HCT116 (cell line): ENCODE measurements at regions not wholly inside any gene's neighbourhood (a gene's known extent, or its start where the extent isn't known, plus 50 kb on each side); places are given as distances from the start of the nearest gene placed in this dataset.

Experiments used
- ATAC-seq: fragments of 200-7000 bp; cut with Tn5 transposase; 2 replicates; pipeline ENCODE4 v1.9.1; 2020; ENCODE audit warnings: mild to moderate bottlenecking, moderate library complexity
- BruUV-seq: library from RNA; stranded (reverse); fragments of 400-500 nt; replicated peaks from 2 replicates; lab custom pipeline; 2021; lab: Mats Ljungman, UMichigan
- CTCF ChIA-PET: fragments of 300-600 bp; sonication (Branson Sonifier 250); formaldehyde crosslinking; loops from one replicate; lab custom pipeline; 2021; ENCODE audit warnings: antibody characterized with exemption; lab: Charles Lee
- POLR2A ChIA-PET: fragments of 300-600, 350-600 bp; sonication (Branson Sonifier 250); formaldehyde crosslinking; loops from one replicate; lab custom pipeline; 2021; ENCODE audit warnings: antibody characterized with exemption; lab: Charles Lee
- RAD21 ChIA-PET, 2 experiments: fragments of 300-600 bp; sonication (Branson Sonifier 250); formaldehyde crosslinking; loops; one replicate each; lab custom pipeline; 2023; ENCODE audit warnings: low total read pairs in 2 of 2; ENCODE audit not compliant: uncharacterized antibody in 2 of 2, unreplicated experiment in 2 of 2, low non-redundant PET in 1 of 2; lab: Charles Lee
- DNase-seq: peaks from one replicate; pipeline ENCODE4 v3.0.0-alpha.2; 2010; ENCODE audit warnings: low read depth, low spot score
- H2AFZ ChIP-seq: fragments of 200-600 bp; shearing (Covaris generic), sonication (generic); 2 replicates; pipeline ENCODE4 v1.6.1; 2017; ENCODE audit warnings: low read depth, mixed run types, mixed read lengths, antibody characterized with exemption, low read length; ENCODE audit not compliant: poor library complexity, severe bottlenecking
- H3K27ac ChIP-seq: 2 replicates; pipeline ENCODE4 v1.5.1; 2012; ENCODE audit warnings: low read depth, low read length
- H3K27me3 ChIP-seq: fragments of 200-600 bp; sonication (generic); 2 replicates; pipeline ENCODE4 v1.6.1; 2016; ENCODE audit warnings: mixed run types, low read length, mixed read lengths; ENCODE audit not compliant: insufficient read depth
- H3K36me3 ChIP-seq, 2 experiments: fragments of 200-500 bp in 1 of 2; fragments of 200-600 bp in 1 of 2; sonication (Bioruptor generic) in 1 of 2; sonication (generic) in 1 of 2; 2 replicates each; pipeline versions ENCODE4 v1.5.1 to v1.6.1; 2014 to 2016; ENCODE audit warnings: low read length in 2 of 2, inconsistent platforms in 1 of 2, mixed read lengths in 1 of 2, mixed run types in 1 of 2; ENCODE audit not compliant: insufficient read depth in 2 of 2, control insufficient read depth in 1 of 2
- H3K4me1 ChIP-seq, 2 experiments: fragments of 200-600 bp in 1 of 2; sonication (generic) in 1 of 2; 2 replicates each; pipeline versions ENCODE4 v1.5.1 to v1.6.1; 2012 to 2017; ENCODE audit warnings: low read length in 2 of 2, inconsistent platforms in 1 of 2, mild to moderate bottlenecking in 1 of 2, mixed read lengths in 1 of 2, mixed run types in 1 of 2, moderate library complexity in 1 of 2; ENCODE audit not compliant: insufficient read depth in 2 of 2, control insufficient read depth in 1 of 2
- H3K4me2 ChIP-seq: fragments of 200-600 bp; sonication (generic); 2 replicates; pipeline ENCODE4 v1.6.1; 2017; ENCODE audit warnings: mixed run types, low read length, mixed read lengths
- H3K4me3 ChIP-seq, 2 experiments: fragments of 200-600 bp in 1 of 2; sonication (generic) in 1 of 2; replicated peaks in 1 of 2; 2 replicates each; pipeline ENCODE4 v1.5.1; 2011 to 2016; ENCODE audit warnings: low read length in 2 of 2, control low read depth in 1 of 2, low read depth in 1 of 2, mild to moderate bottlenecking in 1 of 2, mixed read lengths in 1 of 2, mixed run types in 1 of 2
- H3K79me2 ChIP-seq: fragments of 200-600 bp; sonication (generic); 2 replicates; pipeline ENCODE4 v1.6.1; 2017; ENCODE audit warnings: mild to moderate bottlenecking, mixed run types, low read length, moderate library complexity, mixed read lengths; ENCODE audit not compliant: insufficient read depth
- H3K9ac ChIP-seq: fragments of 200-600 bp; sonication (generic); 2 replicates; pipeline ENCODE4 v1.6.1; 2016; ENCODE audit warnings: low read length, mixed read lengths
- H3K9me2 ChIP-seq: fragments of 200-600 bp; sonication (generic), shearing (Covaris generic); 2 replicates; pipeline ENCODE4 v1.6.1; 2017; ENCODE audit warnings: mixed run types, mild to moderate bottlenecking, moderate library complexity; ENCODE audit not compliant: insufficient read depth
- H3K9me3 ChIP-seq, 2 experiments: fragments of 200-500 bp in 1 of 2; fragments of 200-600 bp in 1 of 2; sonication (Bioruptor generic) in 1 of 2; sonication (generic) in 1 of 2; 2 replicates each; pipeline ENCODE4 v1.6.1; 2014 to 2017; ENCODE audit warnings: low read length in 2 of 2, mixed read lengths in 2 of 2, inconsistent platforms in 1 of 2, low read depth in 1 of 2, mild to moderate bottlenecking in 1 of 2, mixed run types in 1 of 2, moderate library complexity in 1 of 2; ENCODE audit not compliant: control insufficient read depth in 1 of 2, insufficient read depth in 1 of 2
- H4K20me1 ChIP-seq: fragments of 200-600 bp; sonication (generic), shearing (Covaris generic); 2 replicates; pipeline ENCODE4 v1.6.1; 2017; ENCODE audit warnings: mixed run types, mild to moderate bottlenecking, moderate library complexity; ENCODE audit not compliant: insufficient read depth
- EGR1 ChIP-seq: IDR thresholded peaks from 2 replicates; pipeline ENCODE4 v1.6.1; 2012; ENCODE audit warnings: low read depth
- REST ChIP-seq: IDR thresholded peaks from 2 replicates; pipeline ENCODE4 v1.6.1; 2012; ENCODE audit warnings: low read depth
- ZFX ChIP-seq: fragments of 450-650 bp; IDR thresholded peaks from 2 replicates; pipeline ENCODE4 v1.6.1; 2017
- intact Hi-C: fragments of 100-400 bp; cut with micrococcal nuclease; formaldehyde crosslinking; loops from 2 replicates; pipeline ENCODE4 v1.10.0; 2022
- TF ChIP-seq, protein P1 (sequence below), 3 experiments: fragments of 200-600 bp in 1 of 3; sonication (generic) in 1 of 3; IDR thresholded peaks in 2 of 3; conservative IDR thresholded peaks in 1 of 3; 2 replicates each; pipeline ENCODE4 v1.5.1; 2012 to 2017; ENCODE audit warnings: low read depth in 2 of 3, low read length in 2 of 3, antibody characterized with exemption in 1 of 3, borderline replicate concordance in 1 of 3, control low read depth in 1 of 3, mild to moderate bottlenecking in 1 of 3, mixed read lengths in 1 of 3, mixed run types in 1 of 3, moderate library complexity in 1 of 3; ENCODE audit not compliant: insufficient read depth in 1 of 3

DNA sequence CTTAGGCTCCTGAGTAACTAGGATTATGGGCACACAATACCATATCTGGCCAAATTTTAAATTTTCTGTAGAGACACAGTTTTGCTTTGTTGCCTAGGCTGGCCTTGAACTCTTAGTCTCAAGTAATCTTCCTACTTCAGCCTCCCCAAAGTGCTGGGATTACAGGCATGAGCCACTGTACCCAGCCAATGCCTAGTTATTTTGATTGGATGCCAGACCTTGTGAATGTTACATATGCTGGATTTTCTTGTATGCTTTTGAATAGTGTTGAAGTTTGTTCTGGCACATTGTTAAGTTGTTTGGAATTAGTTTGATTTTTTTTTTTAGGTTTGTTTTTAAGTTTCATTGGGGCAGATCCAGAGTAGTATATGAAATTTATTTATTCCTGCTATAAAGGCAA lies 110.7 kb upstream of the ANO5 start:
- Histone ChIP-seq H2AFZ (no peak overlapping the region), H4K20me1 (no peaks in the 10 kb centered on the region), H3K27me3 (no peaks in the 10 kb centered on the region), H3K27ac (no peak overlapping the region), H3K4me2 (no peak overlapping the region), H3K9me2 (no peaks in the 10 kb centered on the region), H3K9me3 (peaks cover 0 to 13% of the 10 kb centered on the region in 2 experiments; a peak in 2 of 4 replicates), H3K79me2 (no peaks in the 10 kb centered on the region), H3K4me3 (no peak overlapping the region)
- intact Hi-C loops = no loop called here
- RAD21 ChIA-PET = no interaction called here
- DNase-seq (no peak), ATAC-seq (no peak)
- no TSS peak for BruUV-seq
- TF ChIP-seq EGR1 = no peak
- no peak for TF ChIP-seq ZFX
- TF ChIP-seq REST = no peak
- TF ChIP-seq, protein P1, sequence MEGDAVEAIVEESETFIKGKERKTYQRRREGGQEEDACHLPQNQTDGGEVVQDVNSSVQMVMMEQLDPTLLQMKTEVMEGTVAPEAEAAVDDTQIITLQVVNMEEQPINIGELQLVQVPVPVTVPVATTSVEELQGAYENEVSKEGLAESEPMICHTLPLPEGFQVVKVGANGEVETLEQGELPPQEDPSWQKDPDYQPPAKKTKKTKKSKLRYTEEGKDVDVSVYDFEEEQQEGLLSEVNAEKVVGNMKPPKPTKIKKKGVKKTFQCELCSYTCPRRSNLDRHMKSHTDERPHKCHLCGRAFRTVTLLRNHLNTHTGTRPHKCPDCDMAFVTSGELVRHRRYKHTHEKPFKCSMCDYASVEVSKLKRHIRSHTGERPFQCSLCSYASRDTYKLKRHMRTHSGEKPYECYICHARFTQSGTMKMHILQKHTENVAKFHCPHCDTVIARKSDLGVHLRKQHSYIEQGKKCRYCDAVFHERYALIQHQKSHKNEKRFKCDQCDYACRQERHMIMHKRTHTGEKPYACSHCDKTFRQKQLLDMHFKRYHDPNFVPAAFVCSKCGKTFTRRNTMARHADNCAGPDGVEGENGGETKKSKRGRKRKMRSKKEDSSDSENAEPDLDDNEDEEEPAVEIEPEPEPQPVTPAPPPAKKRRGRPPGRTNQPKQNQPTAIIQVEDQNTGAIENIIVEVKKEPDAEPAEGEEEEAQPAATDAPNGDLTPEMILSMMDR (IDR thresholded peaks at IDR 0.05 in 2 of 3, conservative IDR thresholded peaks at IDR 0.05 in 1 of 3; ENCODE audit: borderline replicate concordance in 1 of 3, insufficient read depth in 1 of 3, low read depth in 2 of 3, low read length in 2 of 3) = no peak
- TF ChIP-seq, all 23 proteins: peak for 0
- Histone ChIP-seq H3K4me1 (no peaks in the 10 kb centered on the region), H3K9ac (no peak overlapping the region), H3K36me3 (no peaks in the 10 kb centered on the region)
- ChIA-PET CTCF (no interaction called here), POLR2A (no interaction called here)
